ELR (cell line): ENCODE measurements at regions not wholly inside any gene's neighbourhood (a gene's known extent, or its start where the extent isn't known, plus 50 kb on each side); places are given as distances from the start of the nearest gene placed in this dataset.
"Not testable (repeated sequence)": the region's sequence is repeated elsewhere in the genome, so short reads cannot be mapped to it uniquely, and the experiment has no call there.

Experiments
- DNase-seq: peaks from one replicate; pipeline ENCODE4 v3.0.0-alpha.2; 2015; ENCODE audit warnings: low read depth

DNA sequence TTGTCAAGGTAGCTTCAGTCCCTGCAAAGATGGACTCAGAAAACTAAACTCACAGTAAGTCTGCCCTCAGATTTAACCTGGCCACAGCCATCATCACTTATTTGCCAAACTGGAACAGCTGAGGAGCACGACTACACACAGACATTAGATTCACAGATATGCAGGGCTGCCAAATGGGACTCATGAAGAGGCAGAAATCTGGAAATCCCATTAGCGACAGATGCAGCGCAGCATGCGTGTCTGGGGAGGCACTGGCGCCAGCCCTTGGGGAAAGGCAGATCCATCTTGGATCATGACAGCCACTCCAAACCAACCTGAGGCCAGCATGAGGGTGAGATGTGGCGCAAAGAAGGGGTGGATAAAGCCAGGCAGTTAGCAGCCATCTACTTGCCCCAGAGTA is 160.7 kb upstream of the TSC22D2 start:
- no peak for DNase-seq

DNA sequence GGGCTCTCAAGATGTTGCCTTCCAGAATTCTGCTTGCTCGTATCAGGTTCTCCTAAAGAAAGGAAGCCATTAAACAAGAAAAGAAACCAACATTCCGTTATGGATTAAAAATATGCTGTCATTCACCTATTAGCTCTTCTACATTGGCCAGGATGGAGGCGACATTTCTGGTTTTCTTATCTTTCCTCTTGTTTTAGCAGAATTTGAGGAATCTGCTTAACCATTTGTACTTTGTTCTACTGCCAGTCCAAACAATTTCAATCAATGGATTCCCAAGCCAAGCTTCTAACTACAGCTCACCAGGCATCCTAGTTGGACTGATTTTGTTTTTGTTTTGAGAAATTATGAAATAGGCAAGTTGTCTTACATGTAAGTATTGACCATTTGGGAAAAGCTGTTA is 164.6 kb upstream of the TSC22D2 start:
- DNase-seq, result no peak

DNA sequence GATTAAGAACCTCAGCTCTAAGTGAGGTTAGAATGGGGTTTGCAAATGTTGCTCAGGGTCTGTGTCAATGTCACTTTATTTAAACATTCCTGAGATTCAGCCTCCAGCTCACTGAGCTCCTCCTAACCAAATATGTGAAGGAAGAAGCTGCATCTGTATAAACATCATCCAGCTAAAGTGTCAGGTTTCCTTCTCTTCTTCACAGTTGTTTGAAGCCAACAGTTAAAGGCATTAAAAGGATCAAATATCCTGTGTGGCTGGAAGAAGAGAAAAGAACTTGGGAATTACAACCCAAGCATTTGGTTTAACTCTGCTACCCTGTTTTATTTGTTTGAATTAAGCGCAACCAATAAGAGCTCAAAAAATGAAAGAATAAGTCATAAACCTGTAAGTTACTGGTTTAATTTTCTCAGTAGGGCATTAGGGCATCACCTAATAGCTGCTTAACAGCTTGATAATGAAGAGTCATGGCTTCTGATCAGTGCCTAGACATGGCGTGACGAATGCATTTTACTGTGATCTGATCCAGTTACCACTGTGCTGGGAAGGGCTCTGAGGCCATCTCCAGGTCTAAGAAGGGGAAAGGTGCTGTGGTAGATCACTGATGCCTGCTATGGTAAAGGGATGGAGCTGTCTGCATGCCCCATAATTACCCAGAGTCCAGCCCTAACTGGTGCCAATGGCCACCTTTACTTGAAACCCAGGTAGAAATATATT is 165.7 kb upstream of the TSC22D2 start:
- DNase-seq, result peak; percentile 13

DNA sequence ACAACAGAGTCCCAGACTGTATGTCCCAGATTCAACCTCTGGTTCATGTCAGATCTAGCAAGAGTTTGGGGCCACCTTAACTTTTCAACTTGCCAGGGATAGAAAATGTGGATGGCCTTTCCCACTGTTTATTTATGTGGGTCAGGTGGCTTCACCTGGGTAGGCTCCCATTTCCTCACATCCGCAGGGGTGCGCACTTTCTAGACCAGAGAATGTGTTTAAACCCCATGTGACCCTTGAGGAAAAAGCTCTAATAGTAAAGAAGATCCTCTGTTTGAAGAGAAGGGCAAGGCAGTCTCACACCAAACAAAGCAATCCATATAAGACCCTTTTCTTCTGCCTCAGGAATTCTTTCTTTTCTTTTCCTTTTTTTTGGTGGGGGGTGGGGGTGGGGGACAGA is 167.2 kb upstream of the TSC22D2 start:
- no peak for DNase-seq

DNA sequence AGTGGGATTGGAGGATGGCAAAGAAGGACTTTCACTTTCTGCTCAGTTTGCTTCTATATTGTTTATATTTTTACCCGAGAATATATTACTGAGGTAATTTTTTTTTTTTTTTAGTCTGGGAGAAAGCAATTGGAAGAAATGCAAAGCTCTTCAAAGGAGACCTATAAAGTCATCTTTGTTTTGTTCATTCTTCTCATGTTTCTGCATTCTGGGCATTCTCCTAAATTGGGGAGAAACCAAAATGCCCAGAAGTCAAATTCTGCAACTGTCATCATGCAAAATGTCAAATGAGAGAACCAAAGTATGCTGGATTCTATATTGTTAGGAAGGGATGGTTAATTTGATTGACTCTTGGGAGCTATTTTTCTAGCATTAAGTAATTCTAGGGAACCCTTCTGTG is 168.3 kb upstream of the TSC22D2 start:
- DNase-seq, result no peak

DNA sequence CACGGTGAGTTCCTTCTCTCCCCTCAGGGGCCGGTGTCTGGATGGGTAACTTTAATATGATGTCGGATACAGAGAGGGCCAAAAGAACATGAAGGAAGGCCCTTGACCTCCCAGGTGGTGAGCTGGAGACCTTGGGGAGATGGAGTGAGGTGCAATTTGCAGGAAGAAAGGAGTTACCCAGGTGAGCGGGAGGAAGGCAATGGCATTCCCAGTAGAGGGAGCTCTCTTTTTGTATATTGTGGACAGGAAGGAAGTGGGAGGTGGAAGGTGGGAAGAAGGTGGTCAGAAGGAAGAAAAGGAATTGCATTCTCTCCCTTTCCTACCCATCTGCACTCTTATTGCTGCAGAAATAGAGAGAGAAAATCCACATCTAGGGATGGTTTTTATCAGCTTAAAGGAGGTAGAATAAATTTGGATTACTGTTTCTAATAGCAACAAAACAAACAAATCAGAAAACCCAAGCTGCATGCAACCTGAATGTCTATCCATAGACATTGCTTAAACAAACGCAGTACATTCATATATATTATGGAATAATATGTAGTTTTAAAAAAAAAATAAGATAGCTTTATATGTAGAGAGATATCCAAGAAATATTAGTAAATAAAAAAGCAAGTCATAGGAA is 169.0 kb upstream of the TSC22D2 start:
- DNase-seq, result peak; percentile 45

DNA sequence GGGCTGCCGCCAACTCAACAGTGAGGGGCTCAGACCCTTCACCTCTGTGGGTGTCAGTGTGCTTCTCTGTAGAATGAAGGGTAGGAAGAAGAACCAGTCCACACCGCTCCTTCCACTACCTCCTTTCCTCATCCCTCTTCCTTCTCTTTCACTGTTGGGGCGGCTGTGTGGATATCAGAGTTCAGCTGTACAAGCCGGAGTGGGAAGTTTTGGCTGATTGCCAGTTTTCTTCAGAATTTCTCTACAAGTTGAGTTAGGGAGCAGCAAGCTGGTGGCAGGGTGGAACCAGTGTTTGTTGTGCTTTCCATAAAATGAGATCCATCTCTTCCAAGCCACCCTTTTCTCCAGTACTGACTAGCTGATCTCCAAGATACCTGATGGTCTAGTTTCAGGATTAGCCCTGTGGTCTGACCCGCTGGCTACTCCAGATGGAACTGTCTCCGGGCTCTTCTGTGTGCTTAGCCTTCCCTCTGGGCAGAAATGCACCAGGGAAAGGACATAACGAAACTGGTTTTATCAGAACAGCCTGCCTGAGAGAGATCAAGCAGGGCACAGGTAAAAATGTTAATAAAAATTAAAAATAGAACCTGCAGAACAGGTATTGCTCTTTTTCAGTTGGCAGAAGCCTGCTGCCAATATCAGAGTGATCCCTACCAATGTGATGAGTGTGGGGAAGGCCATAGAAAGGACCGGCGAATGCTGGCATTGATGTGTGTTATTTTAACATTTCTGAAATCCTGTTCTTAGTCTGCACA is 169.9 kb upstream of the TSC22D2 start:
- DNase-seq, result no peak

DNA sequence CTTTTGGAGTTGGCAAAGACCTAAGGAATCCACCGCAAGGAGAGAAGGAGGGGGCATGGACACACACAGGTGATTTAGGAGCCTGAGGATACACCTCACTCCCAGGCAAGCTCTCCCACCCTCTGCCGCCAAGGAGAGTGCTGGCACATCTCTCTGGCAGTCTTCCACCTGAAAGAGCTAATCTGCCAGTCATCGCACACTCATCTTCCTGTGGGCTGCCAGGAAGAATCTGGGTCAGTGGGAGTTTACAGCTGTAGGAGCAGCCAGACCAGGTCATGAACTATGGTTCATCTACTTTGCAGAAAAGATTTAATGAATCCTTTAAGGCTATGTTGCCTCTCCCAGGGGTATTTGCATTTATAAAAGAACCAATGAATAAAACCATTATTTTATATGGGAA is 170.6 kb upstream of the TSC22D2 start:
- DNase-seq, result peak; percentile 92

DNA sequence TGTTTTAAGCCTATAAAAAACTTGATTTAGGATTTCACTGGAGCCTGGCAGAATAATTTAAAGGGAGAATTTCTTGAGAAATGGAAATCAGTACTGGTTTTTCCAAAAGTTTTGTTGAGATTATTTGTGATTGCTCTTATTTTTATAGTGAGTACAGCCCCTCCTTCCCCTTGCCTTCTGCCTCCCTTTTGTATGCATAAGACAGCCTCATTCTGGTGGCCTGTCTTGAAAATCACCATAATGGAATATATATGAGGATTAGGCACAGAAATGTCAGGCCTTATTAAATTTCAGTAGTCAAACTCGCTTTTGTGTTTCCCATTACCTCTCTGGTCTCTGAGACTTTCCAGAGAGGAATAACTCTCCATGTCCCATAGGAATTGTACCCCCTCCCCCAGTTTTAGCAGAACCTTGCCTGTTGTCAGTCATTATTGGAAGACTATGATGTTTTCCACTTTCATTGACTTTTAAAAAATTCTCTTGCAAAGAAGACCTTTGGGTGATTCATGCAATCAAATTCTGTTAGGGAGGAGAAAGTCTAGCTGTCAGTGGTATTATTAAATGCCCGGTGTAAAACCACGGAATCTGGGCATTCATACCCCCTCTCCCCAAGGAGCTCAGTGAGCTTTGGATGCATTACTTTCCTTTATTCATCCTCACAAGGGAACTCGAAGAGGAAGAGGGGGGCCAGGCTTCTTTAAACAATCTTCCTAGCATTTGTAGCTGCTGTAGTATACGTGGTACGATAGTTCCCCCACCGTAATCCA is 171.6 kb upstream of the TSC22D2 start:
- peak; percentile 58 for DNase-seq

DNA sequence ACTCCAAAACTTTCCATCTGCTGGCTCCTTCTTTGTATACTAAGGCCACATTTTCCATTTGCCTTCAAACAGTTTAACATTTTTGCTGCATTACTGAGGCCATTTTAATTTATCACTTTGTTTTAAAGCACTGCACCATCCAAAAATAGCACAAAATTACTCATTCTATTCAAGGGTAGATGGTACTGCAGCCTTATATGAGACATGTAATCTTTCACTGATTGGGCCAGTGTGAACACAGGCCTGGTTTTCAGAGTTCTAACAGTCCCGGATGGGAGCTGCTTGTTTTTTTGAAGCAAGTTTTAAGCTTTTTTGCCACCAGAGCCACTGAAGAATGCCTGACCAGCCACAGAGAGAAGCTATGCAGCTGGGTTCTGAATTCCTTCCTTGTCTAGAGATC is 172.3 kb upstream of the TSC22D2 start:
- DNase-seq, result peak; percentile 63

DNA sequence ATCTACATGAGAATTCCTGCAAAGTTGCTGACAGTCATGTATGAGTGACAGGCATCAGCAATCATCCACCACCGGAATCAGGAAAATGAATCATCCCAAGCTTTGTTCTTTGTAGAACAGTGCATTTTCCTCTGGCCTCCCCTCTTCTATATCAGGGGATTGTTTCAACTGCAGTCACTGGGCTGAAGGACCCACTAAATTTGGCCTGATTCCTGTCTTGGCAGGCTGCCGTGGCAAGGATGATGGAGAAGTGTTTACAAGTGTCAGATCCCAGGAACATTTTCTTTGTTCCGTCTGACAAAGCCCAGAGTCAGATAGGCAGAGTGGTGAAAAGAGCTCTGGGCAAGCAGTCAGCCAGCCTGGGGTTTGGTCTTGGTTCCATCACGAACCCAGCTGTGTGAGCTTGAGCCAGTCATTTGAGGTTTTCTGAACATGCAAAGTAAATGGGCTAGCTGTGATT is 175.1 kb upstream of the TSC22D2 start:
- DNase-seq, result peak; percentile 10

DNA sequence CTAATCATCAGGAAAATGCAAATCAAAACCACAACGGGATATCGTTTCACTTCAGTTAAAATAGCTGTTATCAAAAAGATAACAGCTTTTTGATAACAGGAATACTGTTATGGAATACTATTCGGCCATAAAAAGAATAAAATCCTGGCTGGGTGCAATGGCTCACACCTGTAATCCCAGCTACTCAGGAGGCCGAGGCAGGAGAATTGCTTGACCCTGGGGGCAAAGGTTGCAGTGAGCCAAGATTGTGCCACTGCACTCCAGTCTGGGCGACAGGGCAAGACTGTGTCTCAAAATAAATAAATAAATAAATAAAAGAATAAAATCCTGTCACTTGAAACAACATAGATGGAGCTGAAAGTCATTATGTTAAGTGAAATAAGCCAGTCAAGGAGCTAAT is 178.1 kb upstream of the TSC22D2 start:
- DNase-seq, result no peak

DNA sequence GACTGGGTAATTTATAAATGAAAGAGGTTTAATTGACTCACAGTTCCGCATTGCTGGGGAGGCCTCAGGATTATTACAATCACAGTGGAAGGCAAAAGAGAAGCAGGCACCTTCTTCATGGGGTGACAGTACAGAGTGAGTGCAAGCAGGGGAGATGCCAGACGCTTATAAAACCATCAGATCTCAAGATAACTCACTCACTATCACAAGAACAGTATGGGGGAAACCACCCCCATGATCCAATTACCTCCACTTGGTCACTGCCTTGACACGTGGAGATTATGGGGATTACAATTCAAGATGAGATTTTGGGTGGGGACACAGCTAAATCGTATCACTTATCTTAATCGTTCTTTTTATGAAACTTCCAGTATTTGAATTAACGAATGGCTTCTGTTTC is 179.5 kb upstream of the TSC22D2 start:
- DNase-seq, result not testable (repeated sequence)

DNA sequence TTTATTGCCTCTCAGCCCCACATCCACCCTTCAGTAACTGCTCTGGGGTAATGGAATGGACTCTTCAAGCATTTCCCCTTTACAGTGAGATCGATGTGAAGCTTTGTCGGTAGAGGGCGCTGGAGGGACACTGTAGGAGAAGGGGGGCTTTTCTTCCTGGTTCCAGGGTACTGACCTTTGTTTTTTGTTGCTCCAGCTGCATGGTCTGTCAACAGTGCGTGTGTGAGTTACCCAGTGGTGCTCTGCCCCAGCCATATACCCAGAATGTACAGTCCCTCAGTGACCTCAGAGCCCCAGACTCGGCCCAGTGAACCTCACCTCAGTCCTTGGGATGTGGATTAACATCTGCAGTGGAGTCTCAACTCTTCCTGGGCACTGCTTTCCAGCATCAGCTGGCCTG is 180.3 kb upstream of the TSC22D2 start:
- peak; percentile 86 for DNase-seq

DNA sequence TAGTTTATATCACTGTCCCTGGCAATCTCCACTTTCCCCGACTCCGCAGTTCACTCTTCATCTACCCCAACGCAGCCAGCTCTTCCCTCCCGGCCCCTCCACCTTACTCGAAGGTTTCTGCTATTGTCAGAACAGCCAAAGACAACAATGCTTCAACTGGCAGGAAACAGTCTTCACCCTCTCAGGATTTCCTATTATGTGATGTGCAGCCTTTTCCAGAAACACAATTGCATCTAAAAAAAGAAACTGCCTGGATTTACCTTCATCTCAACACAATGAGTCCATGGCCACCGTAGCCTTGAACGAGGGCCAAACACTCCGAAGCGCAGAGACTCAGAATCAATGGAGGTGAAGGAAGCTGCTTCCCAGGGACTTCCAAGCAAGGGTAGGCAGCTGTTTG is 182.1 kb upstream of the TSC22D2 start:
- no peak for DNase-seq

DNA sequence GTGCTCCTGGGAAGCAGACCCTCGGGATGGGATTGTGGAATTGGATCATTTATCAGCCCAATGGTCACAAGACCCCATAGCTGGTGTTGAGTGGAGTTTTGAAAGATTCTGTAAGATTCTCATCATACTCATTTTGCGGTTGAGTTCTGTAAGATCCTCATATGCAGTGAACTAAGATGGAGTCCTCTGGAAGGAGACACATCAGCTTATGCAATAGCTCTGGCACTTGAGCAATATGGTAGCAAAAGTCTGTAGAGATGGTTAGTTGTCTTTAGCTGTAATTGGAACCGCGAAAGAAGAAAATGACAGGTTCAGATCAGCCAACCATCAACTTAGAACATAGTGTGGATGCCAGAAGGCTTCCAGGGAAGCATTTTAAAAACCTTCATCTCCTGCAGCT is 184.5 kb upstream of the TSC22D2 start:
- DNase-seq, result no peak

DNA sequence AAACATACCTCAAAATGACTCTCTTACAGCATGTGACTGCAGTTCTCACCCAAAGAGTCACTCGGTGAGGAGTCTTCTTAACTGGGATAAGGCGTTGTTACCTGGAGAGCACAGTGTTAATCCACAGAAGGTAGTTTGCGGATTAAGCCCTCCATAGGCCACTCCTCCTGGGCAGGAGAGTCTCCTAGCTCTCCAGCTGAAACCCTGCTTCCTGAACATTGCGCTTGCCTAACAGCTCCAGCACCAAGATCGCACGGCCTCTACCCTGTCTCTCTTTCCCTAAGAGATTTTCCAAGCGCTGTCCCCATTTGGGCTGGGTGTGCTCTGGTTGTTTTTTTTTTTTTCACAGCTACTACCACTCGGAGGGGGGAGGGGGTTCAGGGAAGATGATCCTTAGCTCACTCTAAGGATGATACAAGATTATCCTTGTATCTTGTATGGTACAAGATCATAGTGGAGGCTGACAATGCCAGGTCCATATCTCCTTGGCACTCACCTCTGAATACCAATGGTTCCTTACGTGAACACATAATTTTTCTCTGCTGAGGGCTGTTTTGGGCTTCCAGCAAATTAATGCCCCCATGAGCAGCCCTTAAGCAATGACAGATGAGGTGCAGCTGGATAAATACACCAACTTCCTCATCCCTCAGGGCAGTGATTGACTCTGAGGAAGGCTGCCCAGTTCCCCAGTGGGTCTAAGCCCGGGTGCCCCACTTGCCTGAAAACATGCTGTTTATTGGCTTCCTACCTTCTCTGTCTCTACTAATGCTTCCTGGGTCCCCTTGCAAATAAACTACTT is 185.2 kb upstream of the TSC22D2 start:
- no peak for DNase-seq

DNA sequence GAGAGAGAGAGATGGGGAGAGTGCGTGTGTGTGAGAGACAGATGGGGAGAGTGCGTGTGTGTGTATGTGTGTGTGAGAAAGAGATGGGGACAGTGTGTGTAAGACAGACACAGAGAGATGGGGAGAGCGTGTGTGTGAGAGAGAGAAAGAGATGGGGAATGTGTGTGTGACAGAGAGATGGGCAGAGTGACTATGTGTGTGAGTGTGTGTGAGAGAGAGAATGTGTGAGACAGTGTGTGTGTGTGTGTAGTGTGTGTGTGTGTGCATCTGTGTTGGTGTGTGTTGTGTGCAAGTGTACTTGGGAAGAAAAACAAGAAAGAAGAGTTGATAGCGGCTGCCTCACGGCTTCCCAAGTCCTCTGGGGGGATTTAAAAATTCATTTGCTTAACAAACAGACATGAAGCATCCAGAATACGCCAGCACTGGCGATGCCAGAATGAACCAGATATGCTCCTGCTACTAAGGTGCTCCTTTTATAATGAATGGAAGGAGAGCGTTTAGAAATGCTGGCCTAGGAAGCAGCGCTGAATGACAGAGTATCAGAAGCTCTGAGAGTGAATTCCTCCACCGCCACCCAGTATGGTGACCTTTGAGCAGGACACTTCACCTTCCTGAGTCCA is 186.1 kb upstream of the TSC22D2 start:
- no peak for DNase-seq

DNA sequence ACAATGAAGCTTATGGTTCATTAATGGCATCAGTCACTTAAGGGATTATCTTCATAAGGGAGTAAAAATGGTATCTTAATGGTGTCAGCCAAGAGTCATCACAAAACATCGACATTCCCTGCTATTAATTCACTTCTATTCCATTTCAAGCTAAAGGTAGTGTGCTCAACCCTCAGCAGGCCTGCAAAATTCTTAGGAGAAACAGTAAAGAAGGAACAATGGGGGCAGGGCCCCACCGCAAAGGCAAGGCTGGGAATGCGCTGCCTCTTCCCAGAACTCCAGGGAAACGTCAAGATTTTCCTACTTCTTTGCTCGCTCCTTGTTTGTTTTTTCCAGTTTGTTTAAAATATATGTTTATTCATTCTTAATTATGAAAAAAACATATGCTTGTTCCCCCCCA is 187.3 kb upstream of the TSC22D2 start:
- no peak for DNase-seq

DNA sequence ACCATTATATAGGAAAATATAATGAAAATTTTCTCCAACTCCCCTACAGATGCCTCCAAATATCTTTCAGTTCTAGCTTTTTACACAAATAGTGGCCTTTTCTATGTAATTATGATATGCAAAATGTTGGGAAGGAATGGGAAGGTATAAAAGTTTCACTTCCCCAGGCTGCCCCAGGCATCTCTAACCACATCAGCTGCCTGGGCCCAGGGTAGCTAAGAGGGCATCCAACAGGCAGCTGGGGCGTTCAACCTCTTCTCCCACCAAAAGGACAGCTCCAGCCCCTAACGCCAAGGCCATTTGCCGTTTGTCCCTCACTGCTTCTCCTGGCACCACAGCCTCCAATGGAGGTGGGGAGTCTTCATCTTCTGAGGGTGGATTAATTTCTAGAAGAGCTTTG is 188.1 kb upstream of the TSC22D2 start:
- DNase-seq, result no peak

DNA sequence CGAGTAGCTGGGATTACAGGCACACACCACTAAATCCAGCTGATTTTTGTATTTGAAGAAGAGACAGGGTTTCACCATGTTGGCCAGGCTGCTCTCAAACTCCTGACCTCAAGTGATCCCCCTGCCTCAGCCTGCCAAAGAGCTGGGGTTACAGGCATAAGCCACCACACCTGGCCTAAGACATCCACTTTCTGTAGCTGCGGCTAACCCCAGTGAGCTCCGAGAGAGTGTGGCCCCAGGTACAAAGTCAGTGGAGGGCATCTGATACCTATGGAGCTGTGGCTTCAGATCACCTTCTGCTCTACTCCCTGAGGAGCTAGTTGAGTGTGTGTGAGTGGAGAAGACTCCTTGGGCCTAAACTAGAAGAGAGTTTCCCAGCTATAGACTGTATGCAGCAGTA is 189.3 kb upstream of the TSC22D2 start:
- no peak for DNase-seq
